ELR (cell line): ENCODE measurements at regions not wholly inside any gene's neighbourhood (a gene's known extent, or its start where the extent isn't known, plus 50 kb on each side); places are given as distances from the start of the nearest gene placed in this dataset.
"Not testable (repeated sequence)": the region's sequence is repeated elsewhere in the genome, so short reads cannot be mapped to it uniquely, and the experiment has no call there.

ENCODE experiments used
- DNase-seq: peaks from one replicate; pipeline ENCODE4 v3.0.0-alpha.2; 2015; ENCODE audit warnings: low read depth

DNA sequence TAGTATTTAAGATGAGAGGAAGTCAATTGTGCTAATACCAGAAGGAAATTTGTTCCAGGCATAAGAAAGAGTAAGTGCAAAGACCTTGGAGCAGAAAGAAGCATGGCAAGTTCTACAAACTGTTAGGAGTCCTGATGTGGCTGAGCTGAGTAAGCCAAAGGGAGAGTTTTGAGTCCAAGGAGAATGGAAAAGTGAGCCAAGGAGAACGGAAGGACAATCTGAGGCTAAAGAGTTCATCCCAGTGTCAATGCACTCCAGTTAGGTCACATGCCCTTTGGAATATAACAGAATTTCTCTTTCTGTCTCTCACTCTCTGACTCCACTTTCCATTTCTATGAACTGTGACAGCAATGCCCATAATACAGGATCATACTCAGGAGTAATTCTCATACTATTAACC is 224.7 kb downstream of the CAAP1 start:
- no peak for DNase-seq

DNA sequence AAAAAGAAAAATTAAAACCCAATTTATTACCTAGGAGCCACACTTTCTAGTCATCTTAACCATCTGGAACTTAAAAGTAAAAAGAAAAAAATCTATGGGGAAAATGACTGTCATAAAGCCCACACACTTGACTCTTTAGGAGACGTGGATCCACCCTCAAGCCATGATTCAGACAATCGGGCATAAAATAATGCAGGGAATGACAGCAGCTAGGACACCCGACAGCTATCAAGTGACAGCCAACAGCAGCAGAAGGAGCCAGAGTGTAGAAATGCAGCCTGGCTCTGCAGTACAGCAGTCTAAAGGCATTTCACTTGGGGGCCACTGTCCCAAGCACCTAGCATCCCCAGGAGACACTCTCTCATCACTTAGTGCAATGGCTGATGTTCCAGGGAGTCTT is 226.9 kb downstream of the CAAP1 start:
- DNase-seq, result no peak

DNA sequence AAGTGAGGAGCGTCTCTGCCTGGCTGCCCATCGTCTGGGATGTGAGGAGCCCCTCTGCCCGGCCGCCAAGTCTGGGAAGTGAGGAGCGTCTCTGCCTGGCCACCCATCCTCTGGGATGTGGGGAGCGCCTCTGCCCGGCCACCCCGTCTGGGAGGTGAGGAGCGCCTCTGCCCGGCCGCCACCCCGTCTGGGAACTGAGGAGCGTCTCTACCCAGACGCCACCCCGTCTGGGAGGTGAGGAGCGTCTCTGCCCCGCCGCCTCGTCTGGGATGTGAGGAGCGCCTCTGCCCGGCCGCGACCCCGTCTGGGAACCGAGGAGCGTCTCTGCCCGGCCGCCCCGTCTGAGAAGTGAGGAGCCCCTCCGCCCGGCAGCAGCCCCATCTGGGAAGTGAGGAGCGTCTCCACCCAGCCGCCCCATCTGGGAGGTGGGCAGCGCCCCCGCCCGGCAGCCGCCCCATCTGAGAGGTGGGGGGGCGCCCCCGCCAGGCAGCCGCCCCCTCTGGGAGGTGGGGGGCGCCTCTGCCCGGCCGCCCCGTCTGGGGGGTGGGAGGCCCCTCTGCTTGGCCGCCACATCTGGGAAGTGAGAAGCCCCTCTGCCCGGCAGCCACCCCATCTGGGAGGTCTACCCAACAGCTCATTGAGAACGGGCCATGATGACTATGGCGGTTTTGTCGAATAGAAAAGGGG is 228.4 kb downstream of the CAAP1 start:
- not testable (repeated sequence) for DNase-seq

DNA sequence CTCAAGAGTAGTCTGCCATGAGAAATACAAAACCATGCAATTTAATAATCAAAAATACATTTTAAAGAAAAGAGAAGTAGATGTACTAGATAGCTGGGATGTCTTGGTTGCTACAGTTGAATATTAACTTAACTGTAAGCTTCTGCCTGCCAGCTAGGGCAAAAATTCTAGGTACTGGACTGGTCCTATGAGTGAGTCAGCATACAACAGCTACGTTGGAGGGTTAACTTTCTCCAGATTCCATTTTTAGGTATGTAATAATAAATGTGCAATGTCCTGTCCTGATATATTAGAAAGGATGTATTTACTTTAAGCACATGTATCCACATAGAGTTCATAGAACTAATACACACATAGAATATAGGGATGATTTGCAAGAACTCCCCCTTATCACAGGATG is 230.1 kb downstream of the CAAP1 start:
- DNase-seq, result no peak

DNA sequence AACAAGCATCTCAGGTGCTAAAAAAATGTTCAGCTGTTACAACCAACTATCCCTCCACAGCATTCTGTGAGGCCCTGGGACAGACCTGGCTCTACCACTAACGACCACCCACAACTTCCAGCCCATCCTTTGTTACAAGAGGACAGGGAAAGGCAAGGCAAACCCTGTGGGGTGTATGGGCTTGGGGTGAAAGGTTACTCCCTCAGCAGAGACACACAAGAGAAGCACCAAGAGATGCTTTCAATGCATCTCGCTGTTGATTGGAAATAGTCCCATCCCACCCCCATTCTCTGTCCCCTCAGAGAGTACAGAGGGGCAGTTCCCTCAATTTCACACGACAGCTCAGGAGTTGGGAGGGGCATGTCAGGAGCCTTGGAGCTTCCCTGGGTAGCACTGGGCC is 234.1 kb downstream of the CAAP1 start:
- no peak for DNase-seq

DNA sequence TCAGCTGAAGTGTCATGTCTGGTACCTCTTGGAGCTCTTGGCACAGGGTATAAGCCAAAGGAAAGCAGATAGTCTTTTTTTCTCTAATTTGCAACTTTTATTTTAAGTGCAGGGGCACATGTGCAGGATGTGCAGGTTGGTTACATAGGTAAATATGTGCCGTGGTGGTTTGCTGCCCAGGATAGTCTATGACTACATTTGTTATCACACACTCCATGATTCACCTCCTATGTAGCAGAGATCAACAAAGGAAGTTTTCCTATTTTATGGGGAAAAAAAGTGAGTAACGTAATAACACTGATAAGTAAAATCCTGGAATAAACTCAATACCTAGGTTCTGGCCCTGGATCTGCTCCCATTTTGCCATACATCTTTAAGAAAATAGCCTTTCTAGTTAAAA is 234.6 kb downstream of the CAAP1 start:
- DNase-seq, result no peak

DNA sequence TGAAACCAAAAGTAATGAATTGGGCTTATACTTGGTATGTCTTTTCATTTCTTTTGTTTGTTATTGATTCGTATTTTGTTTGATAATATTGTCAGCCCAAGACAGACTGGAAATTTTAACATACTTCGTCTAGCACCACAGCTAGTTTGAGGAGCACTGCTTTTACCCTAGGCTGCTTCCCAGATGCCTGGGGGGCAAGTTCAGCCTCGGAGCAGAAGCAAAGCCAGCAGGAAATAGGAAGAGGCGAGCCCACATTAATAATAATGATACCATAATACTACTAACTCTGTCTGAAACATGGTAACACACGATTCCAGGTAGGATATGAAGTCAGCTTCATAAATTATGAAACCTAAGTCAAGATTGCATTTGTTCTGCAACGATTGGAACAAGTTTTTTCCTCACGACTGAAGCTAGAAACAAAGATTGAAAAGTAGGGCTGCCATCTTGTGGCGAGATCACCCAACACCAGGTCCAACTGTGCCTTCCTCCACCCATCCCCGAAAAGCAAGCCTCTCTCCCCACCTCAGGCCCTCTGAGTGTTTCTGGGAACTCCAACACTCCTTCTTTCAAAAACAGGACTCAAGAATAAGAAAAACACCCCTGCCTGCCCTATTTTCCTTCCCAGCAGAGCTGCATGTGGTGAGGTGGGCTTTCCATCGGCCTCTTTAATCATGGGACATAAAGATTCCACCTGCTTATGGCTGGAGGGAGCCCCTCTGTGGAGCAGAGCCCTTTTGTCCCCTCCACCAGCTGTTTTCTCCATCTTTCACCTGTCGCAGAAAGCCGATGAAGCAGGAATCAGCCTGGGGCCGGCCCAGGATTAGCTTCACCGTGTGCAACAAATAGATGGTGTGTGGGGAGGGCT is 236.4 kb downstream of the CAAP1 start:
- peak; percentile 16 for DNase-seq

DNA sequence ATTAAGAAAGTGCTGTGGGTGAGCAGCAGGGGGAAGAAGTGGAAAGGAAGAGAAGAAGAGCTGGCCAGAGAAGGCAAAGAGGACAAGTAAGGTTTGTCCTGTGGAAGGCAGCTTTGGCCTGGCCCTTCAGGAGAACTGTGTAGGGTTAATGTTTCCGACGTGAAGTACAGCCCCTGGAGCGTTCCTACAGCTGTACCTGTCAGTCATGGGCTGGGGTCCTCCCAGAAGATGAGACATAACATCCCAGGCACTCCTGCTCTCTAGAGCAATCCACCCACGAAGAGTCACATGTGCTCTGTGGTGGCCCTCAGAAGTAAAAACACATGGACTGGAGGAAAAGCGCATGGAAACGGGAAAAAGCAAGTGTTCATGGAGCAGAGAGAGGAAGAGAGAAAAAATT is 237.4 kb downstream of the CAAP1 start:
- DNase-seq, result no peak

DNA sequence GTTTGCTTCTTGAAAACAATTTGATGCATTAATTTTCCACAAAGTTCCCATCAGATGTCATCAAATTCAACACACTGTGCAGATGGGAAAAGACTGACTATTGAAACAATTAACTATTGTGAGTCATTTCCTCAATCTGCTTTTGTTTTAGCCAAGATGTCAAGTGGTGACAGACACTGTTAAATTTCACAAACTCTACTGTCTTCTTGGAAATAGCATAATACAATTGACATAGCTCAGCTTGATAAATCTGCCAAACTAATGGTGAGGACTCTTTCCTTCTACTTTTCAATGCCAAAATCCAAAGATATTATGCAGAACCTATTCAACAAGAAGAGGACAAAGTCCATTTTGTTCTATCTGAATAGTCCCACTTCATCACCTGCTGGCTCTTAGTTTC is 242.3 kb downstream of the CAAP1 start:
- no peak for DNase-seq

DNA sequence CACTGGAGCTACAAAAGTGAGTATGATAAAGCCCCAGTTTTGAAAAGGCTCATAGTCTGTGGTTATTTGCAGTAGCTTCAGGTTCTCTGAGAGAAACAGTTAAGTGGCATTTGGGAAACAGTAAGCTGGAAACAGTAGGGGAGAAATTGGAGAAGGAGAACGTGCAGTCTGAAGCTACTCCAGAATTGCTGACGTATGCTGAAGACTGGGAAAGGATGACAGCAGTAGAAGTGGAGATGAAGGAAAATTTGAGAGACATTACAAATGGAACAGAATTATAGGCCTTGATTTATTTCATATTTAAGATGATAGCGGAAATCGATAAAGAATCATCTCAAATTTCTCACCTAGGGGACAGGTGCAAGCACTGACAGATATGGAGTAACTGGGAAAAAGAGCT is 248.8 kb downstream of the CAAP1 start:
- DNase-seq, result no peak

DNA sequence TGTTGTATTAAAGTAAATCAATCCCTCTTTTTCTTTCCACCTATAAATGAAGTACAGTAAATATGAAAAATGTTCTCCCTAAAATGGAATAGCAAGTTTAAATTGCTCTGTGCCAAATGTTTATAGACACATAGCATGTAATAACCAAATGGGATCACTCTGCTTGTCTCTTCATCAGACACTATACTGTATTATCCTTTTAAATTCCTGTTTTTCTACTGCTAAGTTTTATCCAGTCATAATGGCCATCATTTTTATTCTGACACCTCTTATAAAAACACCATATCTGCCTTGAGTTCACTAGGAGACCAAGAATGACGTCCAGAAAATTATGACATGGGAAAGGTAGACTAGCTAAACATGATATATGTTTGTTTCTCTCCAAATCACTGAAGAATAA is 252.8 kb downstream of the CAAP1 start:
- no peak for DNase-seq

DNA sequence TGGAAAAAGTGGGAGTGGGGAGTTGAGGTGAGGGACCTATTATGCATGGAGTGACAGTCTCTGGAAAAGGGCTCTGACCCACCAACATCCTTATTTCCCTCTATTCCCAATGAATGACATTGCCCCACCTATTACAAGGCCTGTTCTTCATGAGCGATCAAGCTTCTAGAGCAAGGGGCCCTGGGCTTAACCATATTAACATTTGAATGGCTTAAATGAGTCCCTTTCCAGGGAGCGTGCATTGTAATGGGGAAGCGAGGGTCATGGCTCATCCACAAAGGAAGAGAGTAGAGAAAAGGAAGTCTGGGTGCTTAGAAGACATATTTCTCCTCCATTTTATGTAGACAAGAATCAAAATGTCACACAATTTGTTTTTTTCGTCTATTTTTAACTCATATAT is 255.5 kb downstream of the CAAP1 start:
- no peak for DNase-seq

DNA sequence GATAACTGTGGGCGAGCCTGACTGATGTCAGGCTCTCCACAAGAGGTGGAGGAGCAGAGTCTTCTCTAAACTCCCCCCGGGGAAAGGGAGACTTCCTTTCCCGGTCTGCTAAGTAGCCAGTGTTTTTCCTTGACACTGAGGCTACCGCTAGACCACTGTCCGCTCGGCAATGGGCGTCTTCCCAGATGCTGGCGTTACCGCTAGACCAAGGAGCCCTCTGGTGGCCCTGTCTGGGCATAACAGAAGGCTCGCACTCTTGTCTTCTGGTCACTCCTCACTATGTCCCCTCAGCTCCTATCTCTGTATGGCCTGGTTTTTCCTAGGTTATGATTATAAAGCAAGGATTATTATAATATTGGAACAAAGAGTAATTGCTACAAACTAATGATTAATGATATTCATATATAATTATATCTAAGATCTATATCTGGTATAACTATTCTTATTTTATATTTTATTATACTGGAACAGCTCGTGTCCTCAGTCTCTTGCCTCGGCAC is 278.7 kb downstream of the CAAP1 start:
- DNase-seq, result peak; percentile 18

DNA sequence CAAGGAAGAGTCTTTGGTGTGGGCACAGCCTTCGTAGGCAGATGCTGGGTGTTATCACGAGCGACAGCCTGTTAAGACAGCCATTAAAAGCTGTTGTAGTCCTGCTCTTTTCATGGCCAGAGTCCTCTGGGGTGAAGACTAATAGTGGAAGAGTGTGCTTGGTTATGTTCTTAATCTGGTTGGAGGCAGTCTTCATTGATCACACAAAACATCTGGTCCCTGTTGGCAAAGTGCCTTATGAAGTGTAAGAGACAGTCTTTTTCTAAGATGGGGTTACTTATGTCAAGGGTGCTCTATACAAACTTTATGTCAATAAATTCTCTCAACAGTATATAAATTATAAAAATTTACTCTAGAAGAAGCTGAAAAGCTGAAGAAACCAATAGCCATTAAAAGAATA is 280.4 kb downstream of the CAAP1 start:
- DNase-seq, result no peak

DNA sequence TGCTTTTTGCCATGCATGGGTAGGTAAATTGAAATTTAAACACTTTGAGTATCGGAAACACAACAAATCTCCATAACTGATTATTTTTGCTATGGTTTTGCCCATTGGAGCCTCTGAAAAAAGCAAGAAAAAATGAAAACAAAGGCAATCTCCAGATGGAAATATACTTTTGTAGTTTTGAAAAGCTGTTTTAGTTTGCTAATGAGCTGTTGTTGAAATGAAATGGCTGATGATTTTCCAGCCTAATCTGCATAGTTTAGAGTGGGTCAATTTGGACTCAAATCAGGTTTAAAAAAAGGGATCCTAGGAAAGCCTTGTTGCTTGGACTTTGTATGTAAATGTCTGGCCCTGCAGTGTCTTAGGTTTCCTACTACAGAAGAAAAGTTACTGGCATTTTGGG is 285.8 kb downstream of the CAAP1 start:
- no peak for DNase-seq

DNA sequence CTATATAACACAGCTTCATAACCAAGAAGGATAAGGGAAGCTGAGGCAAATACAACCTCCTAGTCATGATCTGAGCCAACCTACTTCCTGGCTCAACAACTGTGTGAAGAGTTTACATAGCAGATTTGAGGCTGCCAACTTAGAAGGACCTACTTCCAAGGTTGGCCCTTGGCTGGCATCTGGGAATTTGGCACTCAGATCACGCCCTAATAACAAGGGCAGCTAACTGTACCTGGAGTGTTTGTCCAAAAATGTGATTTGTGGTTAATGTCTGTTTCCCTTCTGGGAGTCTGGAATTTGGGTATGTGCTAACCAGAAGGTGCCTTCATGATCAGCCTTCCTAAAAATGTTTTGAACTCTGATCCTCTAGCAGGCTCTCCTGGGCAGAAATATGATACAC is 287.2 kb downstream of the CAAP1 start:
- DNase-seq, result no peak

DNA sequence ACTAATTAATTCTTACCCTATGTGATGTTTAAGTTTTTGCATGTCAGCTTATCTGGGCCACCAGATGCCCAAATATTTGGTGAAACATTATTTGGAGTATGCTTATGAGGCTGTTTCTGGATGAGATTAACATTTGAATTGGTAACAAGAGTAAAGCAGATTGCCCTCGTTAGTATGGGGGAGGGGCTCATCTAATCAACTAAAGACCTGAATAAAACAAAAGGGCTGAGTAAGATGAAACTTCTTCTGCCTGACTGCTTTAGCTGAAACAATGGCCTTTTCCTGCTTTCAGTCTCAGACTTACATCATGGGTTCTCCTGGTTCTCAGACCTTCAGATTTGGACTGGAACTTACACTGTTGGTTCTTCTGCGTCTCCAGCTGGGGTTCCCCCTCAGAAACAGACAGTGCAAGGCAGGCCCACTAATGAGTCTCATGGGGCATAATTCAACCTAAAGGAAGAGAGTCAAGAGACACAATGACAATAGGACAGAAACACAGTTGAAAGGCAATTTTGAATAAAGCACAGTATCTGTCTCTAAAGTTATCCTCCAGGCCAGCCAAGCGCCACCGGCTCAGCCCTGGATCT is 288.4 kb downstream of the CAAP1 start:
- DNase-seq, result no peak

DNA sequence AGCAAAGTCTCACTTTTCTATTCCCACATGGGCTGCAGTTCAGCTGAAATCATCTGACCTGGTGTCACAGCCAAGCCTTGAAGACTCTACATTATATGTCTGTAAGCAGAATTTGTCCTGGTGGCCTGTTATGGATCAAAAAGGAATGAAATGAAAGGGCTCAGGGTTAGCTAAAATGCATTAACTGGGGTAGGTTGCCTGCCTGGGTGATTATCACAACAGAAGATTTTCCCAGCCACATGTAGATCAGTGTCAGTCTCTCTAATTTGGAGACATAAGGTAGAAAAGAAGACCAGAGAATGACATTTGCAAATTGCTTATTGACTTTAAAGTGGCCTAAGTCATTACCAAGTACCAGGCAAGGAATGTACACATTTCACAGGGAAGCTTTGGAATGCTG is 289.0 kb downstream of the CAAP1 start:
- DNase-seq, result no peak

DNA sequence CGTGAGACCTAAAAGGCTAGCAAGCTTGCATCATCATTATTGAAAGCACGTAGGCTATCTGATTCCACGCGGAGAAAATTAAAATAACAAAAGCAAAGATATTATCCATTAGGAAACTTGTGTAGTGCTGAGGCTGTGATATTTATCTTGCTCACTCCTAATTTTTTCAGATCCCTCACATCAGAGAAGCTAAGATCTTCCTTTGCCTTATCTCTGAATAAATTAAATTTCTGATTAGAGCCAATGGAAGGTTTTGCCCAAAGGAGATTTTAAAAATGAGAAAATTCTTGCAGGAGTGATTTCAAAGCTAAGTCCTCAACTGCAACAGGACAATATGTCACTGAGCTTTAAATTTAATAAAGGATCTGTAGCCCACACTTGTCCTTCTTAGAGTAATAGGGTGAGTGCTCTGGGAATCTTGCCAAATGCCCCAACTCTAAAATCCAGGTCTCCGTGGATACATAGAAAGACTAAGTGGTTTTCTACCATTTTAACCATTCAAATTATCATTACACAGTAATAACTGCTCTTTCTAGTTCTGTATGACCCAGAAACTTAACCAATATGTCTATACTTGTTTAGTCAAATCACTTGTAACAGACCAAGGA is 295.0 kb downstream of the CAAP1 start:
- no peak for DNase-seq

DNA sequence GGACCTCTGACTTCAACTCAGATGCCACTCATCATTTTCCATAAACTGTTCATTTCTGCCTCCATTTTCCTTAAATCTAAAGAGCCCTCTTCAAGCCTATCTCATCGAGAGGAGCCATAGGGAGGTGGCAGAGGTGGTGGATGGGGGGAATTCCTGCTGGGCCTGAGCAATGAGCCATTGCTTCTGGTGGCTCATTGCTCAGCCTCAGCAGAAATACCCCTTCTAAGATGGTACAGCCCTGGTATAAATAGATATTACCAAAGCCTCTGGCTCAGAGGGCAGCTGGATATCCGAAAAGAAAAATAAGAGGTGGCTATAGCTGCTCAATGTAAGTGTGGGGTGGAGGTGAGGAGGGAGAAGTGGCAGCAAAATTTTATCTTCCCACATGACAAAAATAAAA is 313.5 kb downstream of the CAAP1 start:
- DNase-seq, result no peak

DNA sequence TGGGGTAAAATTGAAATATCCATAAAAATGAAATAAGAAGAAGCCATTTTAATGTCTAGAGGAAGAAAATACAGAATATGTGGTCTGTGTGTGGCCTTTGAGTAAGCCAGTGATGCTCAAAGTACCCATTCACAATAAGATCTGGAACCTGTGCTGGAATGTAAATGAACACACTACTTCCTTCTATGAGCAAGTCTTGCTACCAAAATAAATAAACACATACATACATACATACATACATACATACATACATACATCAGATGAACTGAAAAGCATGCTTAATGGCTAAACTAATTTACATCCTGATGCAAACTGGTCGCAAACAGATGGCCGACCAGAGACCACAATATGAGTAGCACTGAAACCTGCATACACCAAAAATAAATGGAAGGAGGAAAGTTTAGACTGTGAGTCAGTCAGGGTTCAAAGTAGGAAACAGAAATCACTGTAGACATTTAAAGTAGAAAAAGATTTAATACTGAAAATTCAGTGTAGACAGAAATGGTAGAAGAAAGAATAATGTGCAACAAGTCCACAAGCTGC is 317.6 kb downstream of the CAAP1 start:
- DNase-seq, result no peak

DNA sequence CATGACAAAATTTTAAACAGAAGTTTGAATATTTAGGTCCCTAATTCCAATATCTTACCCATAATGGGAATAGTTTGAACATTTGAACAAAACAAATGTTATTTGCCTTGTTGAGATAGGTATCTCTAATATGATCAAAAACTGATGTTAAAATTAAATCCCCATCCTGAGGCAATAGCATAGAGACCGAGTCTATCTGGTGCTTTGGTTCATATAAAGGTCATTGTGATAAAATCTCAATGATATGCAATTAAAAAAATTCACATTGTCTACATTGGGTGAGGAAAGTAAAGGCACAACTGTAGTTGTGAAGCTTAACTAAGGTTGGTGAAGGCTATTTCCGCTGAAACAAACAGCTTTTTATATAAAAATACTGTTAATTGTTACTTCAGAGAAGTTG is 318.3 kb downstream of the CAAP1 start:
- no peak for DNase-seq
